Liver (tissue), 8 donors: ENCODE measurements at regions not wholly inside any gene's neighbourhood (a gene's known extent, or its start where the extent isn't known, plus 50 kb on each side); places are given as distances from the start of the nearest gene placed in this dataset.

Source experiments
- DNase-seq: peaks from one replicate; pipeline ENCODE4 v3.0.0-alpha.2; 2017; ENCODE audit warnings: low spot score
- H3K27ac ChIP-seq, 2 donors: one replicate each; pipeline ENCODE4 v1.7.0; 2013; ENCODE audit warnings: inconsistent platforms in 2 of 2, low read length in 2 of 2, control low read depth in 1 of 2, low read depth in 1 of 2, mild to moderate bottlenecking in 1 of 2
- H3K27me3 ChIP-seq, 4 donors: one replicate each; pipeline versions ENCODE4 v1.6.1 to v1.7.0; 2013; ENCODE audit warnings: low read length in 3 of 4, inconsistent platforms in 1 of 4, mild to moderate bottlenecking in 1 of 4, moderate library complexity in 1 of 4; ENCODE audit not compliant: control insufficient read depth in 4 of 4, insufficient read depth in 4 of 4
- H3K36me3 ChIP-seq, 4 donors: one replicate each; pipeline versions ENCODE4 v1.6.1 to v1.7.0; 2013; ENCODE audit warnings: low read length in 3 of 4, mild to moderate bottlenecking in 3 of 4, low read depth in 1 of 4, moderate library complexity in 1 of 4; ENCODE audit not compliant: control insufficient read depth in 4 of 4, insufficient read depth in 3 of 4
- H3K4me1 ChIP-seq, 4 donors: one replicate each; pipeline versions ENCODE4 v1.6.1 to v1.7.0; 2013; ENCODE audit warnings: low read length in 3 of 4, mild to moderate bottlenecking in 3 of 4, moderate library complexity in 1 of 4; ENCODE audit not compliant: control insufficient read depth in 4 of 4, insufficient read depth in 4 of 4
- H3K4me3 ChIP-seq, 3 donors: one replicate each; pipeline versions ENCODE4 v1.6.1 to v1.7.0; 2013; ENCODE audit warnings: low read length in 3 of 3, control low read depth in 1 of 3, low read depth in 1 of 3, mild to moderate bottlenecking in 1 of 3
- H3K9ac ChIP-seq, 2 donors: one replicate each; pipeline ENCODE4 v1.7.0; 2013; ENCODE audit warnings: low read length in 2 of 2, mild to moderate bottlenecking in 2 of 2, moderate library complexity in 2 of 2, control low read depth in 1 of 2, low read depth in 1 of 2
- H3K9me3 ChIP-seq, 4 donors: one replicate each; pipeline versions ENCODE4 v1.6.1 to v1.7.0; 2013; ENCODE audit warnings: low read length in 3 of 4; ENCODE audit not compliant: control insufficient read depth in 4 of 4
- ATF3 ChIP-seq: IDR thresholded peaks from 2 replicates; pipeline ENCODE4 v1.6.1; 2016; ENCODE audit warnings: antibody characterized with exemption
- CTCF ChIP-seq: fragments of 150-350 bp; IDR thresholded peaks from 2 replicates; pipeline ENCODE4 v1.5.1; 2017; ENCODE audit warnings: improper control_type of control experiment, low read depth, low read length; ENCODE audit not compliant: missing input control
- EGR1 ChIP-seq, 2 donors: IDR thresholded peaks; 2 replicates each; pipeline ENCODE4 v1.6.1; 2016 to 2018; ENCODE audit warnings: antibody characterized with exemption in 2 of 2, low read depth in 2 of 2
- FOXA1 ChIP-seq: IDR thresholded peaks from 2 replicates; pipeline ENCODE4 v1.6.1; 2016; ENCODE audit warnings: antibody characterized with exemption
- FOXA2 ChIP-seq: IDR thresholded peaks from 2 replicates; pipeline ENCODE4 v1.6.1; 2016; ENCODE audit warnings: antibody characterized with exemption
- GABPA ChIP-seq, 2 donors: IDR thresholded peaks in 1 of 2; conservative IDR thresholded peaks in 1 of 2; 2 replicates each; pipeline ENCODE4 v1.6.1; 2016; ENCODE audit warnings: antibody characterized with exemption in 2 of 2, mild to moderate bottlenecking in 1 of 2, moderate library complexity in 1 of 2
- HNF4A ChIP-seq, 2 donors: conservative IDR thresholded peaks; 2 replicates each; pipeline ENCODE4 v1.6.1; 2016; ENCODE audit warnings: antibody characterized with exemption in 2 of 2, mild to moderate bottlenecking in 2 of 2
- HNF4G ChIP-seq: IDR thresholded peaks from 2 replicates; pipeline ENCODE4 v1.6.1; 2016; ENCODE audit warnings: antibody characterized with exemption
- JUND ChIP-seq, 2 donors: IDR thresholded peaks; 2 replicates each; pipeline ENCODE4 v1.6.1; 2016; ENCODE audit warnings: antibody characterized with exemption in 2 of 2
- MAX ChIP-seq: IDR thresholded peaks from 2 replicates; pipeline ENCODE4 v1.6.1; 2016; ENCODE audit warnings: antibody characterized with exemption
- NR2F2 ChIP-seq: IDR thresholded peaks from 2 replicates; pipeline ENCODE4 v1.6.1; 2016; ENCODE audit warnings: antibody characterized with exemption
- RAD21 ChIP-seq, 2 donors: IDR thresholded peaks; 2 replicates each; pipeline ENCODE4 v1.6.1; 2016; ENCODE audit warnings: antibody characterized with exemption in 2 of 2, mild to moderate bottlenecking in 2 of 2
- REST ChIP-seq: IDR thresholded peaks from 2 replicates; pipeline ENCODE4 v1.6.1; 2016; ENCODE audit warnings: antibody characterized with exemption, mild to moderate bottlenecking
- RXRA ChIP-seq, 2 donors: IDR thresholded peaks; 2 replicates each; pipeline ENCODE4 v1.6.1; 2017 to 2018; ENCODE audit warnings: antibody characterized with exemption in 2 of 2, mild to moderate bottlenecking in 1 of 2
- SP1 ChIP-seq: IDR thresholded peaks from 2 replicates; pipeline ENCODE4 v1.6.1; 2018; ENCODE audit warnings: antibody characterized with exemption, mild to moderate bottlenecking
- TAF1 ChIP-seq: conservative IDR thresholded peaks from 2 replicates; pipeline ENCODE4 v1.6.1; 2016; ENCODE audit warnings: antibody characterized with exemption, mild to moderate bottlenecking
- YY1 ChIP-seq: IDR thresholded peaks from 2 replicates; pipeline ENCODE4 v1.6.1; 2016; ENCODE audit warnings: antibody characterized with exemption, mild to moderate bottlenecking
- WGBS: extraction: QIAGEN DNeasy Blood & Tissue Kit; methylation state at CpG from one replicate; pipeline ENCODE4 v1.1.7; 2013; 5-methylcytosine and 5-hydroxymethylcytosine counted together
- donor health status: healthy.
- donor health status: healthy.
- donor health status: healthy.
- donor health status: healthy.
- donor health status: healthy.

GRCh38 chr10:105540381-105540780 is 899.3 kb downstream of the SORCS3 start:
- no peak overlapping the region for H3K9ac ChIP-seq
- no peak for DNase-seq
- H3K36me3 ChIP-seq, result no peaks in the 10 kb centered on the region
- peaks cover 0 to 5% (median 0%) of the 10 kb centered on the region in 4 donors for H3K9me3 ChIP-seq
- TF ChIP-seq NR2F2 (no peak), REST (no peak), SP1 (no peak), HNF4G (no peak), MAX (no peak), YY1 (no peak), HNF4A (conservative IDR thresholded peaks at IDR 0.05) (no peak), RAD21 (IDR thresholded peaks at IDR 0.05) (no peak), TAF1 (no peak), FOXA1 (no peak), CTCF (no peak), EGR1 (IDR thresholded peaks at IDR 0.05; ENCODE audit: low read depth in 2 of 2) (no peak), GABPA (IDR thresholded peaks at IDR 0.05 in 1 of 2, conservative IDR thresholded peaks at IDR 0.05 in 1 of 2) (no peak), RXRA (IDR thresholded peaks at IDR 0.05) (no peak), FOXA2 (no peak), ATF3 (no peak), JUND (IDR thresholded peaks at IDR 0.05) (no peak)
- 38% methylated on average over 2 of the region's 2 CpGs for WGBS
- no peak overlapping the region for H3K4me3 ChIP-seq
- no peaks in the 10 kb centered on the region for H3K27me3 ChIP-seq
- no peak overlapping the region for H3K27ac ChIP-seq
- no peaks in the 10 kb centered on the region for H3K4me1 ChIP-seq

- no peak overlapping the region for H3K9ac ChIP-seq
- no peak for DNase-seq
- no peak for TF ChIP-seq EGR1 (IDR thresholded peaks at IDR 0.05; ENCODE audit: low read depth in 2 of 2)
- no peak for TF ChIP-seq JUND (IDR thresholded peaks at IDR 0.05)
- no peak for TF ChIP-seq HNF4A (conservative IDR thresholded peaks at IDR 0.05)
- TF ChIP-seq CTCF, result no peak
- no peak for TF ChIP-seq HNF4G
- no peaks in the 10 kb centered on the region for H3K36me3 ChIP-seq
- peaks cover 0 to 4% (median 0%) of the 10 kb centered on the region in 4 donors for H3K9me3 ChIP-seq
- H3K27ac ChIP-seq, result no peak overlapping the region
- H3K27me3 ChIP-seq, result no peaks in the 10 kb centered on the region
- 22% methylated on average over 4 of the region's 4 CpGs for WGBS
- H3K4me3 ChIP-seq, result no peak overlapping the region
- H3K4me1 ChIP-seq, result no peaks in the 10 kb centered on the region
These were observed 897.8 kb downstream of the SORCS3 start for GRCh38 chr10:105538874-105539273.
